HG03354 (cell line): ENCODE measurements at regions not wholly inside any gene's neighbourhood (a gene's known extent, or its start where the extent isn't known, plus 50 kb on each side); places are given as distances from the start of the nearest gene placed in this dataset.

Experiments used
- ATAC-seq: cut with Tn5 transposase; IDR thresholded peaks from one replicate; pipeline ENCODE4 v1.9.1; 2021; ENCODE audit warnings: mild to moderate bottlenecking; ENCODE audit not compliant: unreplicated experiment, poor library complexity, severe bottlenecking

GRCh38 chr9:26356491-26356890, 536.1 kb downstream of the CAAP1 start:
- ATAC-seq = no peak

- ATAC-seq = no peak
These were observed 545.6 kb downstream of the CAAP1 start for GRCh38 chr9:26346942-26347477.

GRCh38 chr9:26341545-26341944, 551.1 kb downstream of the CAAP1 start:
- ATAC-seq = no peak

- no peak for ATAC-seq
These were observed 552.8 kb downstream of the CAAP1 start for GRCh38 chr9:26339796-26340195.

GRCh38 chr9:26335116-26335515, 557.5 kb downstream of the CAAP1 start:
- ATAC-seq = no peak

- no peak for ATAC-seq
These were observed 557.9 kb downstream of the CAAP1 start for GRCh38 chr9:26334706-26335105.

GRCh38 chr9:26331223-26331622, 561.4 kb downstream of the CAAP1 start:
- ATAC-seq = no peak

GRCh38 chr9:26329974-26330373, 562.6 kb downstream of the CAAP1 start:
- no peak for ATAC-seq

- peak; percentile 69 for ATAC-seq
These were observed 566.0 kb downstream of the CAAP1 start for GRCh38 chr9:26326563-26326962.

- ATAC-seq = no peak
These were observed 567.2 kb downstream of the CAAP1 start for GRCh38 chr9:26325444-26325829.

- no peak for ATAC-seq
These were observed 567.7 kb downstream of the CAAP1 start for GRCh38 chr9:26324786-26325443.

GRCh38 chr9:26321935-26322334, 570.7 kb downstream of the CAAP1 start:
- ATAC-seq = no peak

- ATAC-seq = no peak
These were observed 572.7 kb downstream of the CAAP1 start for GRCh38 chr9:26319859-26320258.

- no peak for ATAC-seq
These were observed 579.5 kb downstream of the CAAP1 start for GRCh38 chr9:26313108-26313507.

GRCh38 chr9:26311463-26311995, 581.1 kb downstream of the CAAP1 start:
- ATAC-seq = no peak

GRCh38 chr9:26310294-26310693, 582.3 kb downstream of the CAAP1 start:
- no peak for ATAC-seq

- ATAC-seq = no peak
These were observed 584.3 kb downstream of the CAAP1 start for GRCh38 chr9:26308328-26308727.

- no peak for ATAC-seq
These were observed 590.9 kb downstream of the CAAP1 start for GRCh38 chr9:26301659-26302058.

GRCh38 chr9:26301046-26301445, 591.6 kb downstream of the CAAP1 start:
- ATAC-seq = no peak

GRCh38 chr9:26296910-26297572, 595.6 kb downstream of the CAAP1 start:
- ATAC-seq = no peak

- ATAC-seq = no peak
These were observed 599.7 kb downstream of the CAAP1 start for GRCh38 chr9:26292943-26293342.
